ENCODE measurements at regions not wholly inside any gene's neighbourhood (a gene's known extent, or its start where the extent isn't known, plus 50 kb on each side); places are given as distances from the start of the nearest gene placed in this dataset.

DNA sequence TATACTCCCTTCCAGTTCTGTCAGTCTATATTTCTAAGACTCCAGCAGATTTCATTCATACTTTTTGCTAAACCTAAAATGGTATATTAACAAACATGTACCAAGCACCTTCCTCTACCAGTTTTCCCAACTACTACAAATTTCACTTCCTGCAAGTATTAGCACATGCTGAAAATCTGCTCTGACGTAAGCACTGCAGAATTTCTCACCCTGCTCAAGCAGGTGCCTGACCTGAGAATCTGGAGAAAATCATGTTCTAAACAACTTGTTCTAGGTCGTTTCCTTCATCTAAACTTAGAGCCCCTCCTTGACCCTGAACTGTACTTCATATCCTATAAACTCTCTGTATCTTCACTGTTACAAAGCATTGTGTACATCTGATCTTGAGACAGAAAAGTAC, 380.7 kb upstream of the NOCT start:
- POLR2A ChIA-PET = no interaction called here

DNA sequence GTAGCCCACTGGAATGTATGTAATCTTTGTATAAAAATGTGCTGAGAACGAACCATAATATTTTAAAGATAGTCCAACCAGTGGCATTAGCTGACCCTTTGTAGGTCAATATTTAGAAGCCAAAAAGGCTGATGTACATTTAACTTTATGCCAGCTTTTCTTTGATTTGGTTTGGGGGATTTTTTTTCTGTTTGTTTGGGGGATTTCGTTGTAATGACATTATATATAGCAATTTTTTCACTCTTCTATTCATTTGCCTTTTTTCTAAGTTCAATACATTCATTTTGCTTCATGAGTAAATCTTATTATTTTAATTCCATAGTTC, 382.0 kb upstream of the NOCT start:
- no peak for DNase-seq (ENCODE audit: extremely low spot score)
- ChIA-PET CTCF (no interaction called here), POLR2A (no interaction called here)
- TF ChIP-seq SUZ12 (IDR thresholded peaks at IDR 0.05) = no peak
- TF ChIP-seq FOXM1 (IDR thresholded peaks at IDR 0.05; ENCODE audit: borderline replicate concordance) = no peak
- TF ChIP-seq SP1 (IDR thresholded peaks at IDR 0.05) = no peak
- TF ChIP-seq HDGF (IDR thresholded peaks at IDR 0.05; ENCODE audit: borderline replicate concordance) = no peak
- TF ChIP-seq BHLHE40 (IDR thresholded peaks at IDR 0.05; ENCODE audit: borderline replicate concordance) = no peak
- no peak for TF ChIP-seq NFRKB (IDR thresholded peaks at IDR 0.05)
- no peak for TF ChIP-seq FOXK2 (IDR thresholded peaks at IDR 0.05)
- no peak for TF ChIP-seq ELF4 (IDR thresholded peaks at IDR 0.05)
- TF ChIP-seq TARDBP (IDR thresholded peaks at IDR 0.05) = no peak
- no peak for TF ChIP-seq CTBP1 (IDR thresholded peaks at IDR 0.05; ENCODE audit: borderline replicate concordance)
- TF ChIP-seq FOXA1 (IDR thresholded peaks at IDR 0.05) = no peak
- TF ChIP-seq ZNF384 (IDR thresholded peaks at IDR 0.05) = no peak
- no peak for TF ChIP-seq ARNT (IDR thresholded peaks at IDR 0.05)
- TF ChIP-seq, protein P1, sequence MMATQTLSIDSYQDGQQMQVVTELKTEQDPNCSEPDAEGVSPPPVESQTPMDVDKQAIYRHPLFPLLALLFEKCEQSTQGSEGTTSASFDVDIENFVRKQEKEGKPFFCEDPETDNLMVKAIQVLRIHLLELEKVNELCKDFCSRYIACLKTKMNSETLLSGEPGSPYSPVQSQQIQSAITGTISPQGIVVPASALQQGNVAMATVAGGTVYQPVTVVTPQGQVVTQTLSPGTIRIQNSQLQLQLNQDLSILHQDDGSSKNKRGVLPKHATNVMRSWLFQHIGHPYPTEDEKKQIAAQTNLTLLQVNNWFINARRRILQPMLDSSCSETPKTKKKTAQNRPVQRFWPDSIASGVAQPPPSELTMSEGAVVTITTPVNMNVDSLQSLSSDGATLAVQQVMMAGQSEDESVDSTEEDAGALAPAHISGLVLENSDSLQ (IDR thresholded peaks at IDR 0.05) = no peak
- no peak for TF ChIP-seq LEF1 (IDR thresholded peaks at IDR 0.05; ENCODE audit: borderline replicate concordance)
- TF ChIP-seq L3MBTL2 (conservative IDR thresholded peaks at IDR 0.05) = no peak

More for the DNA sequence above, 380.7 kb upstream of the NOCT start:
- TF ChIP-seq SP1 (IDR thresholded peaks at IDR 0.05) (no peak), ARNT (IDR thresholded peaks at IDR 0.05) (no peak), FOXM1 (IDR thresholded peaks at IDR 0.05; ENCODE audit: borderline replicate concordance) (no peak), L3MBTL2 (conservative IDR thresholded peaks at IDR 0.05) (no peak), FOXK2 (IDR thresholded peaks at IDR 0.05) (no peak), CTBP1 (IDR thresholded peaks at IDR 0.05; ENCODE audit: borderline replicate concordance) (no peak), FOXA1 (IDR thresholded peaks at IDR 0.05) (no peak), BHLHE40 (IDR thresholded peaks at IDR 0.05; ENCODE audit: borderline replicate concordance) (no peak), ELF4 (IDR thresholded peaks at IDR 0.05) (no peak), HDGF (IDR thresholded peaks at IDR 0.05; ENCODE audit: borderline replicate concordance) (no peak), SUZ12 (IDR thresholded peaks at IDR 0.05) (no peak), TARDBP (IDR thresholded peaks at IDR 0.05) (no peak), NFRKB (IDR thresholded peaks at IDR 0.05) (no peak), LEF1 (IDR thresholded peaks at IDR 0.05; ENCODE audit: borderline replicate concordance) (no peak), ZNF384 (IDR thresholded peaks at IDR 0.05) (no peak)
- no peak for DNase-seq (ENCODE audit: extremely low spot score)
- CTCF ChIA-PET = interaction anchor here (0.8 kb wide), 1 partner anchor 1045 kb away, joined by 3 read pairs; no protein-coding TSS in a partner anchor

DNA sequence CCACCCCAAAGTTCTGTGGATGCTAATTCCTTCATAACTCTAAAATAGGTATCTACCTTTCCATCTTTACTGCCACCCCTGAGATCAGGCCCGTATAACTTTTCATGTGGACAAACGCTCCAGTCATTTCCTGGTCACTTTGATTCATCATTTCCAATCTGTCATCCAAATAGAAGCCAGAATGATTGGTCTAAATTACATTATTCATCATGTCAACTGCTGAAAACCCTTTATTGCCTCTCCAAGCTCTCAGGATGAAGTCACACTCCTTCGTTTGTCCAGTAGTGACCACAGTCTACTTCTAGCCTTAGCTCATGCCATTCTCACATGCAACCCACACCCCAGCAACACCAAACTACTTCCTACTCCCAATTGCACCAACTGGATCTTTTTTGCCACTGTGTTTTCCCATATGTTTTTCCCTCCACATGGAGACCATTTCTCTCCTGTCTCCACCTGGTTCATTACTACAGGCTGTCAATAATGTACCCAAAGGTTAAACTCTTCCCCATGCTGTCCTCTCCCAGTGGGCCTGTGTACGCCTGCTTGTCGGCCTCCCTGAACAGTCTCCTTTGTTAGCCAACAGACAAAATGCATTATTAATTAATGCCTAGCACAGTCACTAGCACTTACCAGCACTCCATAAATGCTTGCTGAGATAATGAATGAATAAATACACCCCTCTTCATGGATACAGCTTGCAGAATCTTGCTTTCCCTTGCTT, 382.6 kb upstream of the NOCT start:
- DNase-seq (ENCODE audit: extremely low spot score) = no peak
- ChIA-PET POLR2A (no interaction called here), CTCF (no interaction called here)
- TF ChIP-seq L3MBTL2 (conservative IDR thresholded peaks at IDR 0.05) (no peak), HDGF (IDR thresholded peaks at IDR 0.05; ENCODE audit: borderline replicate concordance) (no peak), SP1 (IDR thresholded peaks at IDR 0.05) (no peak), FOXM1 (IDR thresholded peaks at IDR 0.05; ENCODE audit: borderline replicate concordance) (no peak)
- TF ChIP-seq, protein P1 (IDR thresholded peaks at IDR 0.05) = no peak

DNA sequence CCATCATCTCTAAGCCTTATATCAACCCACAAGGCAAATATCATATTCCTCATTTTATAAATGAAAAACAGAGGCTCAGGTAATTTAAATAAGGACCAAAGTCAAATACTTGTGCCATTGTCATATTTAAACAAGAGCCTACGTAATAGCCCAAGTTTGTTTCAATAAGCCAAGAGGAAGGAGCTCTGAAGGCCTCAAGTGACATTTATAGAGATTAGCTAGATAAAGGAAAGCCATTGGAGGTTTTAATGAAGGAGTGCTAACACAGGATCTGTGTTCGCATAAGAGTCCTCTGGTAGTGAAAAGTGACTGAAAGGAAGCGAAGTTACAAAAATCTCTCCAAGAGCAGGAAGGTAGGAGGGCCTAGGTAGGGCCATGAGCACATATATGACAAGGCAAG, 384.9 kb upstream of the NOCT start:
- no peak for DNase-seq (ENCODE audit: extremely low spot score)
- ChIA-PET POLR2A (no interaction called here), CTCF (interaction anchor here (0.6 kb wide), 1 partner anchor 293 kb away, joined by 3 read pairs; no protein-coding TSS in a partner anchor)
- TF ChIP-seq LEF1 (IDR thresholded peaks at IDR 0.05; ENCODE audit: borderline replicate concordance) (no peak), HDGF (IDR thresholded peaks at IDR 0.05; ENCODE audit: borderline replicate concordance) (no peak), ELF4 (IDR thresholded peaks at IDR 0.05) (no peak), BHLHE40 (IDR thresholded peaks at IDR 0.05; ENCODE audit: borderline replicate concordance) (no peak), CTBP1 (IDR thresholded peaks at IDR 0.05; ENCODE audit: borderline replicate concordance) (no peak), FOXA1 (IDR thresholded peaks at IDR 0.05) (no peak), FOXK2 (IDR thresholded peaks at IDR 0.05) (no peak), SUZ12 (IDR thresholded peaks at IDR 0.05) (no peak), L3MBTL2 (conservative IDR thresholded peaks at IDR 0.05) (no peak), FOXM1 (IDR thresholded peaks at IDR 0.05; ENCODE audit: borderline replicate concordance) (no peak), SP1 (IDR thresholded peaks at IDR 0.05) (no peak), TARDBP (IDR thresholded peaks at IDR 0.05) (no peak), ZNF384 (IDR thresholded peaks at IDR 0.05) (no peak), ARNT (IDR thresholded peaks at IDR 0.05) (no peak), NFRKB (IDR thresholded peaks at IDR 0.05) (no peak)
- TF ChIP-seq, protein P1 (IDR thresholded peaks at IDR 0.05) = no peak

DNA sequence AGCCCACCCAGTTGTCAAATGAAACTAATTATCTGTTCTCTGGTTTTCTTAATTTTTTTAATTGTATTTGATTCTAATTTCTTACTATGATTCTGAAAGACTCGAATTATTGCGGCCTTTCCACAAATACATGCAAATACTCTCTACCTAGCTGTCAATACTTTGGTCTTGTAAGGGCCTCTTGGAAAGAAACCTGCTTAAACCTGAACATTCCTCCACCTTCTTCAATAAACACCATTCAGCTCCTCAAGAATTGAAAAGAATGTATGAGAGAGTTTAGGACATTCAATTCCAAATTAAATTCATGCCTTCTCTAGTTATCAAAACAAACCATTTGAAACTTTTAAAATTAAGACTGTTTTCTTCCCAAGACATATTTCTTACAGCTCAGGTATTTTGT, 385.9 kb upstream of the NOCT start:
- DNase-seq (ENCODE audit: extremely low spot score) = no peak
- POLR2A ChIA-PET = no interaction called here
- CTCF ChIA-PET = no interaction called here
- no peak for TF ChIP-seq ELF4 (IDR thresholded peaks at IDR 0.05)
- no peak for TF ChIP-seq CTBP1 (IDR thresholded peaks at IDR 0.05; ENCODE audit: borderline replicate concordance)
- TF ChIP-seq TARDBP (IDR thresholded peaks at IDR 0.05) = no peak
- no peak for TF ChIP-seq FOXA1 (IDR thresholded peaks at IDR 0.05)
- no peak for TF ChIP-seq NFRKB (IDR thresholded peaks at IDR 0.05)
- no peak for TF ChIP-seq LEF1 (IDR thresholded peaks at IDR 0.05; ENCODE audit: borderline replicate concordance)
- no peak for TF ChIP-seq SUZ12 (IDR thresholded peaks at IDR 0.05)
- no peak for TF ChIP-seq L3MBTL2 (conservative IDR thresholded peaks at IDR 0.05)
- no peak for TF ChIP-seq ARNT (IDR thresholded peaks at IDR 0.05)
- no peak for TF ChIP-seq ZNF384 (IDR thresholded peaks at IDR 0.05)
- TF ChIP-seq SP1 (IDR thresholded peaks at IDR 0.05) = no peak
- no peak for TF ChIP-seq FOXK2 (IDR thresholded peaks at IDR 0.05)
- TF ChIP-seq BHLHE40 (IDR thresholded peaks at IDR 0.05; ENCODE audit: borderline replicate concordance) = no peak
- TF ChIP-seq HDGF (IDR thresholded peaks at IDR 0.05; ENCODE audit: borderline replicate concordance) = no peak
- no peak for TF ChIP-seq FOXM1 (IDR thresholded peaks at IDR 0.05; ENCODE audit: borderline replicate concordance)
- TF ChIP-seq, protein P1 (IDR thresholded peaks at IDR 0.05) = no peak

Measured in HEK293T (cell line).